ENCODE measurements at regions not wholly inside any gene's neighbourhood (a gene's known extent, or its start where the extent isn't known, plus 50 kb on each side); places are given as distances from the start of the nearest gene placed in this dataset.
"Not testable (repeated sequence)": the region's sequence is repeated elsewhere in the genome, so short reads cannot be mapped to it uniquely, and the experiment has no call there.

GRCh38 chr11:134976551-134976950, 564.5 kb upstream of the B3GAT1 start:
- ATAC-seq (ENCODE audit: low read depth) = no peak
- Mint-ChIP-seq H3K4me3 (no peak overlapping the region), H3K27ac (no peak overlapping the region), H3K36me3 (ENCODE audit: low read depth) (no peaks in the 10 kb centered on the region), H3K9me3 (no peaks in the 10 kb centered on the region), H3K4me1 (no peaks in the 10 kb centered on the region), H3K27me3 (no peaks in the 10 kb centered on the region)
- intact Hi-C loops (cut with micrococcal nuclease) = no loop called here
- ChIA-PET CTCF (no interaction called here), POLR2A (no interaction called here)
- TF ChIP-seq, protein P1, sequence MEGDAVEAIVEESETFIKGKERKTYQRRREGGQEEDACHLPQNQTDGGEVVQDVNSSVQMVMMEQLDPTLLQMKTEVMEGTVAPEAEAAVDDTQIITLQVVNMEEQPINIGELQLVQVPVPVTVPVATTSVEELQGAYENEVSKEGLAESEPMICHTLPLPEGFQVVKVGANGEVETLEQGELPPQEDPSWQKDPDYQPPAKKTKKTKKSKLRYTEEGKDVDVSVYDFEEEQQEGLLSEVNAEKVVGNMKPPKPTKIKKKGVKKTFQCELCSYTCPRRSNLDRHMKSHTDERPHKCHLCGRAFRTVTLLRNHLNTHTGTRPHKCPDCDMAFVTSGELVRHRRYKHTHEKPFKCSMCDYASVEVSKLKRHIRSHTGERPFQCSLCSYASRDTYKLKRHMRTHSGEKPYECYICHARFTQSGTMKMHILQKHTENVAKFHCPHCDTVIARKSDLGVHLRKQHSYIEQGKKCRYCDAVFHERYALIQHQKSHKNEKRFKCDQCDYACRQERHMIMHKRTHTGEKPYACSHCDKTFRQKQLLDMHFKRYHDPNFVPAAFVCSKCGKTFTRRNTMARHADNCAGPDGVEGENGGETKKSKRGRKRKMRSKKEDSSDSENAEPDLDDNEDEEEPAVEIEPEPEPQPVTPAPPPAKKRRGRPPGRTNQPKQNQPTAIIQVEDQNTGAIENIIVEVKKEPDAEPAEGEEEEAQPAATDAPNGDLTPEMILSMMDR (IDR thresholded peaks at IDR 0.05) = no peak
- DNase-seq = no peak

- DNase-seq (no peak), ATAC-seq (ENCODE audit: low read depth) (no peak)
- H3K9me3 Mint-ChIP-seq = no peaks in the 10 kb centered on the region
- no peak overlapping the region for H3K27ac Mint-ChIP-seq
- no peaks in the 10 kb centered on the region for H3K36me3 Mint-ChIP-seq (ENCODE audit: low read depth)
- intact Hi-C loops (cut with micrococcal nuclease) = no loop called here
- H3K4me3 Mint-ChIP-seq = no peak overlapping the region
- TF ChIP-seq, protein P1 (IDR thresholded peaks at IDR 0.05) = no peak
- CTCF ChIA-PET = no interaction called here
- POLR2A ChIA-PET = no interaction called here
- H3K4me1 Mint-ChIP-seq = no peaks in the 10 kb centered on the region
- no peaks in the 10 kb centered on the region for H3K27me3 Mint-ChIP-seq
These were observed 563.9 kb upstream of the B3GAT1 start for GRCh38 chr11:134975866-134976376.

DNA sequence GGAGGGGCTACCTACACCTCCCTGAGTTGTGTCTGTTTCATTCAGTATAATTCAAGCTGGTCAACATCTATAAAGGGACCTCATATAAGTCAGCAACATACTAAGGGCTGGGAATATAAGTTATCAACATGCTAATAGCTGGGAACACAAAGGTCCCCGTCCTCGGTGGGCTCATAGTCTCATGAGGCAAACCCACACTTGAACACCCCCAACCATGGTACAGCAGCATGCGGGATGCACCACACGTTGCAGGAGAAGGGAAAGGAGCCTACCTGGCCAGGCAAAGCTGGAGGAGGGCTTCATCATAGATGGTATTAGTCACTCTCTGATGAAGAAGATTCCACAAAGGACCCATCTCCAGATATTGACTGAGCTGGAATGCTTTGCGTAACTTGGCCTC, 561.8 kb upstream of the B3GAT1 start:
- Mint-ChIP-seq H3K4me3 (no peak overlapping the region), H3K36me3 (ENCODE audit: low read depth) (no peaks in the 10 kb centered on the region), H3K9me3 (no peaks in the 10 kb centered on the region), H3K27ac (no peak overlapping the region), H3K27me3 (no peaks in the 10 kb centered on the region), H3K4me1 (no peaks in the 10 kb centered on the region)
- TF ChIP-seq, protein P1 (IDR thresholded peaks at IDR 0.05) = no peak
- CTCF ChIA-PET = no interaction called here
- ATAC-seq (ENCODE audit: low read depth) = no peak
- no peak for DNase-seq
- POLR2A ChIA-PET = no interaction called here
- intact Hi-C loops (cut with micrococcal nuclease) = no loop called here

DNA sequence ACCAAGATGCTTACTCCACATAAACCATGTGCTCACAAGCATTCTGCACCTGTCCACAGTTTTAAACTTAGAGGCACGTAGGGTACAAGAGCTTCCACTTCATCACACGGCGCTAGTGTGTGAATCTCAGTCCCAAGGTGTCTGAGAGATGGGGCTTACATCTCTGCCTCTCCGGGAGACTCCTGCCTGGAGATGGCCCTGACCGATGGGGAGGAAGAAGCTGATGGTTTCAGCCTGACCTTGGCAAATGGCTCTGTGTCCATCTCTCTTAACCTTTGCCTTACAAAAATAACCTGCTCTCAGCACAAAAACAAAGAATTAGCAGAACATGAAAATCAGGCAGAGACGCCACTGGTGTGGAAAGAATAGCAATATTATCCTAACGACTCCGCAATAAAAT, 559.3 kb upstream of the B3GAT1 start:
- ChIA-PET CTCF (no interaction called here), POLR2A (no interaction called here)
- TF ChIP-seq, protein P1 (IDR thresholded peaks at IDR 0.05) = no peak
- H3K9me3 Mint-ChIP-seq = no peaks in the 10 kb centered on the region
- intact Hi-C loops (cut with micrococcal nuclease) = no loop called here
- H3K27me3 Mint-ChIP-seq = peaks cover 3% of the 10 kb centered on the region
- ATAC-seq (ENCODE audit: low read depth) = no peak
- H3K4me1 Mint-ChIP-seq = no peaks in the 10 kb centered on the region
- H3K36me3 Mint-ChIP-seq (ENCODE audit: low read depth) = no peaks in the 10 kb centered on the region
- H3K27ac Mint-ChIP-seq = no peak overlapping the region
- no peak overlapping the region for H3K4me3 Mint-ChIP-seq
- no peak for DNase-seq

DNA sequence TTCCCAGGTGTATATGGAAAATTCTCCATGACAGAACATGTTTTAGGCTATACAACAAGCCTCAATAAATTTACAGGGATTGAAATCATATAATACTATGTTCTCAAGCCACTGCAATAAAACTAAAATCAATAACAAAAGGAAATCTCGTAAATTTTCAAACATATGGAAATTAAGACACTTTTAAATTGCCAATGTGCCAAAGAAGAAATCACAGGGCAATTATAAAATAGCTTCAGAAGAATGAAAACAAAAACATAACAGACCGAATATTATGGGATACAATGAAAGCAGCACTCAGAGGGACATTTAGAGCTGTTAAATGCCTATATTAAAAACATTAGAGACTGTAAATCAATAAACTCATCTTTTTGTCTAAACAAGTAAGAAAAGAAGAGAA, 555.7 kb upstream of the B3GAT1 start:
- no peaks in the 10 kb centered on the region for H3K4me1 Mint-ChIP-seq
- no peak overlapping the region for H3K27ac Mint-ChIP-seq
- ChIA-PET CTCF (no interaction called here), POLR2A (no interaction called here)
- DNase-seq (no peak), ATAC-seq (ENCODE audit: low read depth) (no peak)
- TF ChIP-seq, protein P1 (IDR thresholded peaks at IDR 0.05) = no peak
- no peaks in the 10 kb centered on the region for H3K36me3 Mint-ChIP-seq (ENCODE audit: low read depth)
- H3K9me3 Mint-ChIP-seq = no peaks in the 10 kb centered on the region
- H3K4me3 Mint-ChIP-seq = no peak overlapping the region
- peaks cover 5% of the 10 kb centered on the region for H3K27me3 Mint-ChIP-seq
- intact Hi-C loops (cut with micrococcal nuclease) = no loop called here

DNA sequence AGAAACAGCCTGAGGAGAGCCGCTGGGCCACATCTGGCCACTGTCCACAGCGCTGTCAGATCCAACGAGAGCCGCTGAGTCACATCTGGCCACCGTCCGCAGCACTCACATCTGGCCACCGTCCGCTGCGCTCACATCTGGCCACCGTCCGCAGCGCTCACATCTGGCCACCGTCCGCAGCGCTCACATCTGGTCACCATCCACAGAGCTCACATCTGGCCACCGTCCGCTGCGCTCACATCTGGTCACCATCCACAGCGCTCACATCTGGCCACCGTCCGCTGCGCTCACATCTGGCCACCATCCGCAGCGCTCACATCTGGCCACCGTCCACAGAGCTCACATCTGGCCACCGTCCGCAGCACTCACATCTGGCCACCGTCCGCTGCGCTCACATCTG, 549.3 kb upstream of the B3GAT1 start:
- CTCF ChIA-PET; H3K27ac Mint-ChIP-seq; POLR2A ChIA-PET; H3K36me3 Mint-ChIP-seq (ENCODE audit: low read depth); ATAC-seq (ENCODE audit: low read depth); H3K4me1 Mint-ChIP-seq; H3K27me3 Mint-ChIP-seq; H3K4me3 Mint-ChIP-seq; intact Hi-C loops (cut with micrococcal nuclease); H3K9me3 Mint-ChIP-seq; DNase-seq: not testable (repeated sequence)
